ENCODE measurements at regions not wholly inside any gene's neighbourhood (a gene's known extent, or its start where the extent isn't known, plus 50 kb on each side); places are given as distances from the start of the nearest gene placed in this dataset.

DNA sequence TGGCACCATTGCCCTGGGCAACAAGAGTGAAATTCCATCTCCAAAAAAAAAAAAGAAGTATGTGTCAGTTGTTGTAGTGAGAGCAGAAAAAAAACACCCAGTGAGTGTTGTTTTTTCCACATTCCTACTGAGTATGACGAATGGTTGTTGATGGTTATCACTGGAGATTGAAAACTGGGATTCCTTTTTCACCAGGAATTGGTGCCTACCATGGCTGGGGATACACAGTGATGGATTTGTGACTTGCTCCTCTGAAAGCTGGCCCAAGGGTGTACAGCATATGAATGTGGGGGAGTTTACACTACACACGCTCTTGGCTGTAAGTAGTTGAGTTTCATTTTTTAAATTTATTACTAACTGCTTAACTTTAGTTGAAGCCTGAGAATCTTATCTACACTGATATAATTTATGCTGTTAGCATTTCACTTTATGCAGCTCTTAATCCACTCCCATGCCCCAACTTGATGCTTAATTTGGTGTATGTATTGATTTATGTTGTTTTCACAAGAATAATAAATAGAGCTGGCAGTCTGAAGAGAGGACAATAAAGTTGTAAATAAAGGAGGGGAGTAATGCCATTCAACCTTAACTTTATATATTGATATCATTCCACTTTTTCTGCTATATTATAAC lies 56.0 kb upstream of the MME start (continued):
- TF ChIP-seq PHF8 (IDR thresholded peaks at IDR 0.05; ENCODE audit: borderline replicate concordance, low read depth): no peak

DNA sequence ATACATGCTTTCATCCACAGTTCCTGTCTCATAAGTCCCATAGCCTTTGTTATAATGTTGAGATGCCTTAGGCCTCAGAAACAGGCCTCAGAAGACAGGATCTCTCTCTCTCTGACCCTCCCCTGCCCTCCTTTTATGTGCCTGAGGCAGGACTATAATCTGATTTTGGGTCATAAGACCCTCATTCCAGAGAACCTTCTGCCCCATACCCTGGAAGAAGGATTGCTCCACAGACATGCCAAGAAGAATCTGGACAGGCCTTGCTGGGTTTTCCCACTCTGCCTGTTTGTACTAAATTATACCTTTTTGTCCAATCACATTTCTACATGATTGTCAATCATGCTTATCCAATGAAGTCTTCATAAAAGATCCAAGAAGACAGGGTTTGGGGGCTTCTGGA lies 57.2 kb upstream of the MME start:
- ChIA-PET CTCF (interaction anchor here (0.6 kb wide), 1 partner anchor 734 kb away, joined by 4 read pairs; no protein-coding TSS in a partner anchor), POLR2A (no interaction called here)
- no peaks in the 10 kb centered on the region for H3K9me3 ChIP-seq
- TF ChIP-seq RNF2 (IDR thresholded peaks at IDR 0.05; ENCODE audit: borderline replicate concordance, low read depth) (no peak), FOXS1 (CRISPR knock-in tag; IDR thresholded peaks at IDR 0.05) (no peak), EHMT2 (IDR thresholded peaks at IDR 0.05; ENCODE audit: low read depth) (no peak), ZNF302 (CRISPR knock-in tag; IDR thresholded peaks at IDR 0.05) (no peak), TP53 (CRISPR knock-in tag; IDR thresholded peaks at IDR 0.05) (no peak), HOXB13 (CRISPR knock-in tag; IDR thresholded peaks at IDR 0.05; ENCODE audit: low read depth) (no peak), CBX2 (IDR thresholded peaks at IDR 0.05; ENCODE audit: borderline replicate concordance, low read depth) (no peak), RAD21 (conservative IDR thresholded peaks at IDR 0.05 in 1 of 2, IDR thresholded peaks at IDR 0.05 in 1 of 2) (no peak), JUN (IDR thresholded peaks at IDR 0.05) (no peak), FOSL2 (IDR thresholded peaks at IDR 0.05) (no peak), FOSL2 (CRISPR knock-in tag; IDR thresholded peaks at IDR 0.05) (no peak), HEYL (CRISPR knock-in tag; IDR thresholded peaks at IDR 0.05) (no peak), ZSCAN20 (CRISPR knock-in tag; IDR thresholded peaks at IDR 0.05) (no peak), ZFP36 (IDR thresholded peaks at IDR 0.05; ENCODE audit: borderline replicate concordance, partially characterized antibody) (no peak), FOSB (CRISPR knock-in tag; IDR thresholded peaks at IDR 0.05) (no peak)
- TF ChIP-seq, protein P1, sequence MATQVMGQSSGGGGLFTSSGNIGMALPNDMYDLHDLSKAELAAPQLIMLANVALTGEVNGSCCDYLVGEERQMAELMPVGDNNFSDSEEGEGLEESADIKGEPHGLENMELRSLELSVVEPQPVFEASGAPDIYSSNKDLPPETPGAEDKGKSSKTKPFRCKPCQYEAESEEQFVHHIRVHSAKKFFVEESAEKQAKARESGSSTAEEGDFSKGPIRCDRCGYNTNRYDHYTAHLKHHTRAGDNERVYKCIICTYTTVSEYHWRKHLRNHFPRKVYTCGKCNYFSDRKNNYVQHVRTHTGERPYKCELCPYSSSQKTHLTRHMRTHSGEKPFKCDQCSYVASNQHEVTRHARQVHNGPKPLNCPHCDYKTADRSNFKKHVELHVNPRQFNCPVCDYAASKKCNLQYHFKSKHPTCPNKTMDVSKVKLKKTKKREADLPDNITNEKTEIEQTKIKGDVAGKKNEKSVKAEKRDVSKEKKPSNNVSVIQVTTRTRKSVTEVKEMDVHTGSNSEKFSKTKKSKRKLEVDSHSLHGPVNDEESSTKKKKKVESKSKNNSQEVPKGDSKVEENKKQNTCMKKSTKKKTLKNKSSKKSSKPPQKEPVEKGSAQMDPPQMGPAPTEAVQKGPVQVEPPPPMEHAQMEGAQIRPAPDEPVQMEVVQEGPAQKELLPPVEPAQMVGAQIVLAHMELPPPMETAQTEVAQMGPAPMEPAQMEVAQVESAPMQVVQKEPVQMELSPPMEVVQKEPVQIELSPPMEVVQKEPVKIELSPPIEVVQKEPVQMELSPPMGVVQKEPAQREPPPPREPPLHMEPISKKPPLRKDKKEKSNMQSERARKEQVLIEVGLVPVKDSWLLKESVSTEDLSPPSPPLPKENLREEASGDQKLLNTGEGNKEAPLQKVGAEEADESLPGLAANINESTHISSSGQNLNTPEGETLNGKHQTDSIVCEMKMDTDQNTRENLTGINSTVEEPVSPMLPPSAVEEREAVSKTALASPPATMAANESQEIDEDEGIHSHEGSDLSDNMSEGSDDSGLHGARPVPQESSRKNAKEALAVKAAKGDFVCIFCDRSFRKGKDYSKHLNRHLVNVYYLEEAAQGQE (IDR thresholded peaks at IDR 0.05): no peak
- TF ChIP-seq, protein P2, sequence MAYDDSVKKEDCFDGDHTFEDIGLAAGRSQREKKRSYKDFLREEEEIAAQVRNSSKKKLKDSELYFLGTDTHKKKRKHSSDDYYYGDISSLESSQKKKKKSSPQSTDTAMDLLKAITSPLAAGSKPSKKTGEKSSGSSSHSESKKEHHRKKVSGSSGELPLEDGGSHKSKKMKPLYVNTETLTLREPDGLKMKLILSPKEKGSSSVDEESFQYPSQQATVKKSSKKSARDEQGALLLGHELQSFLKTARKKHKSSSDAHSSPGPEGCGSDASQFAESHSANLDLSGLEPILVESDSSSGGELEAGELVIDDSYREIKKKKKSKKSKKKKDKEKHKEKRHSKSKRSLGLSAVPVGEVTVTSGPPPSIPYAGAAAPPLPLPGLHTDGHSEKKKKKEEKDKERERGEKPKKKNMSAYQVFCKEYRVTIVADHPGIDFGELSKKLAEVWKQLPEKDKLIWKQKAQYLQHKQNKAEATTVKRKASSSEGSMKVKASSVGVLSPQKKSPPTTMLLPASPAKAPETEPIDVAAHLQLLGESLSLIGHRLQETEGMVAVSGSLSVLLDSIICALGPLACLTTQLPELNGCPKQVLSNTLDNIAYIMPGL (CRISPR knock-in tag; IDR thresholded peaks at IDR 0.05; ENCODE audit: borderline replicate concordance): no peak
- TF ChIP-seq, protein P3, sequence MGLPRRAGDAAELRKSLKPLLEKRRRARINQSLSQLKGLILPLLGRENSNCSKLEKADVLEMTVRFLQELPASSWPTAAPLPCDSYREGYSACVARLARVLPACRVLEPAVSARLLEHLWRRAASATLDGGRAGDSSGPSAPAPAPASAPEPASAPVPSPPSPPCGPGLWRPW (IDR thresholded peaks at IDR 0.05): no peak
- TF ChIP-seq, protein P4, sequence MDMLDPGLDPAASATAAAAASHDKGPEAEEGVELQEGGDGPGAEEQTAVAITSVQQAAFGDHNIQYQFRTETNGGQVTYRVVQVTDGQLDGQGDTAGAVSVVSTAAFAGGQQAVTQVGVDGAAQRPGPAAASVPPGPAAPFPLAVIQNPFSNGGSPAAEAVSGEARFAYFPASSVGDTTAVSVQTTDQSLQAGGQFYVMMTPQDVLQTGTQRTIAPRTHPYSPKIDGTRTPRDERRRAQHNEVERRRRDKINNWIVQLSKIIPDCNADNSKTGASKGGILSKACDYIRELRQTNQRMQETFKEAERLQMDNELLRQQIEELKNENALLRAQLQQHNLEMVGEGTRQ (IDR thresholded peaks at IDR 0.05): no peak
- H3K4me3 ChIP-seq: no peak overlapping the region
- FAIRE-seq: no peak
- H3K4me1 ChIP-seq: no peaks in the 10 kb centered on the region
- H3K27ac ChIP-seq: no peak overlapping the region
- no peak overlapping the region for H3K4me2 ChIP-seq
- no peak for DNase-seq (ENCODE audit: low read depth in 1 of 2, low spot score in 1 of 2)
- no peak for ATAC-seq

All from A549 (cell line).